Gastrocnemius medialis (tissue), 4 donors: ENCODE measurements at regions not wholly inside any gene's neighbourhood (a gene's known extent, or its start where the extent isn't known, plus 50 kb on each side); places are given as distances from the start of the nearest gene placed in this dataset.

ENCODE experiments used
- CTCF ChIP-seq, 5 experiments: fragments of 450-650 bp in 3 of 5; fragments of 200-600 bp in 2 of 5; sonication (generic) in 2 of 5; IDR thresholded peaks in 4 of 5; conservative IDR thresholded peaks in 1 of 5; 1 replicate in 4 of 5; 2 replicates in 1 of 5; pipeline ENCODE4 v1.5.1; 2016 to 2019; ENCODE audit warnings: antibody characterized with exemption in 5 of 5, mild to moderate bottlenecking in 3 of 5, moderate library complexity in 3 of 5
- POLR2A ChIP-seq, 2 donors: fragments of 450-650 bp; IDR thresholded peaks; one replicate each; pipeline ENCODE4 v1.6.1; 2017; ENCODE audit warnings: antibody characterized with exemption in 2 of 2, mild to moderate bottlenecking in 2 of 2, moderate library complexity in 2 of 2

GRCh38 chr5:68093455-68094159 is 121.9 kb upstream of the PIK3R1 start:
- TF ChIP-seq CTCF (IDR thresholded peaks at IDR 0.05 in 4 of 5, conservative IDR thresholded peaks at IDR 0.05 in 1 of 5): no peak
- no peak for TF ChIP-seq POLR2A (IDR thresholded peaks at IDR 0.05)
